ENCODE measurements at regions not wholly inside any gene's neighbourhood (a gene's known extent, or its start where the extent isn't known, plus 50 kb on each side); places are given as distances from the start of the nearest gene placed in this dataset.
A peak's percentile ranks its signal among the peaks of the same experiment; 100 is the strongest.

DNA sequence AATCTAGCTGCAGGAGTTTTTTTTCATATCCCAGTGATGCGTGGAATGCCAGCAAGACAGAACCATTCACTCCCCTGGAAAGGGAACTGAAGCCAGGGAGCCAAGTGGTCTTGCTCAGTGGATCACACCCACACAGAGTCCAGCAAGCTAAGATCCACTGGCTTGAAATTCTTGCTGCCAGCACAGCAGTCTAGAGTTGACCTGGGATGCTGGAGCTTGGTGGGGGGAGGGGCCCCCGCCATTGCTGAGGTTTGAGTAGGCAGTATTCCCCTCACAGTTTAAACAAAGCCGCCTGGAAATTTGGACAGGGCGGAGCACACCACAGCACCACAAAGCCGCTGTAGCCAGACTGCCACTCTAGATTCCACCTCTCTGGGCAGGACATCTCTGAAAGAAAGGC is 86.9 kb upstream of the STXBP6 start:
- H3K4me3 ChIP-seq = no peak overlapping the region
- no peak overlapping the region for H3K27ac ChIP-seq
- H3K27me3 ChIP-seq (replicated peaks; ENCODE audit: insufficient read depth) = no peaks in the 10 kb centered on the region
- intact Hi-C loops (cut with DNase I) = no loop called here
- 77% methylated on average over 5 of the region's 5 CpGs for WGBS
- no peaks in the 10 kb centered on the region for H3K9me3 ChIP-seq
- no peak for TF ChIP-seq POLR2A (IDR thresholded peaks at IDR 0.05)
- TF ChIP-seq, protein P1, sequence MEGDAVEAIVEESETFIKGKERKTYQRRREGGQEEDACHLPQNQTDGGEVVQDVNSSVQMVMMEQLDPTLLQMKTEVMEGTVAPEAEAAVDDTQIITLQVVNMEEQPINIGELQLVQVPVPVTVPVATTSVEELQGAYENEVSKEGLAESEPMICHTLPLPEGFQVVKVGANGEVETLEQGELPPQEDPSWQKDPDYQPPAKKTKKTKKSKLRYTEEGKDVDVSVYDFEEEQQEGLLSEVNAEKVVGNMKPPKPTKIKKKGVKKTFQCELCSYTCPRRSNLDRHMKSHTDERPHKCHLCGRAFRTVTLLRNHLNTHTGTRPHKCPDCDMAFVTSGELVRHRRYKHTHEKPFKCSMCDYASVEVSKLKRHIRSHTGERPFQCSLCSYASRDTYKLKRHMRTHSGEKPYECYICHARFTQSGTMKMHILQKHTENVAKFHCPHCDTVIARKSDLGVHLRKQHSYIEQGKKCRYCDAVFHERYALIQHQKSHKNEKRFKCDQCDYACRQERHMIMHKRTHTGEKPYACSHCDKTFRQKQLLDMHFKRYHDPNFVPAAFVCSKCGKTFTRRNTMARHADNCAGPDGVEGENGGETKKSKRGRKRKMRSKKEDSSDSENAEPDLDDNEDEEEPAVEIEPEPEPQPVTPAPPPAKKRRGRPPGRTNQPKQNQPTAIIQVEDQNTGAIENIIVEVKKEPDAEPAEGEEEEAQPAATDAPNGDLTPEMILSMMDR (IDR thresholded peaks at IDR 0.05) = no peak
- no peak for TF ChIP-seq POLR2AphosphoS5 (IDR thresholded peaks at IDR 0.05)
- DNase-seq (ENCODE audit: low spot score) = no peak
- no peaks in the 10 kb centered on the region for H3K36me3 ChIP-seq
- no peaks in the 10 kb centered on the region for H3K4me1 ChIP-seq (replicated peaks)

DNA sequence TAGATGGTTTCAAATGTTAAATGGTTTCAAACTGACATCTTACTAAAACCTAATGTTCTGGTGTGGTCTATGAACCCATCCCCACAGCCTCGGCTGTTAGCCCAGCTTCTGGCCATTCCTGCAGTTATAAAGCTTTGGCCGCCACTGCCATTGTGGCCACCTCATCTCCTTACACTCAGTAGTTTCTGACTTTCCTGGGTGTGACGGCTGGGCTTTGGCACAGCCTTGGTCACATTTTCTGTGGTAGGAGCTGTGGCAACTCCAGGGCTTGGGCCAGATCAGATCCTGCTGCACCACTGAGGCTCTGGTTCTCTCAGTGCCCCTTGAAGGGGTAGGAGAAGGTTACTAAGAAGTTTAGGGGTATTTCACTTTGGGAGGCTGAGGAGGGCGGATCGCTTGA is 84.2 kb upstream of the STXBP6 start:
- 88% methylated on average over 5 of the region's 5 CpGs for WGBS
- no peak for DNase-seq (ENCODE audit: low spot score)
- no peaks in the 10 kb centered on the region for H3K36me3 ChIP-seq
- no peaks in the 10 kb centered on the region for H3K9me3 ChIP-seq
- intact Hi-C loops (cut with DNase I) = loop anchor here (5.0 kb wide), 3 partner anchors 82 to 397 kb away; partner anchors contain the start of gene STXBP6
- H3K4me3 ChIP-seq = no peak overlapping the region
- H3K4me1 ChIP-seq (replicated peaks) = no peaks in the 10 kb centered on the region
- no peaks in the 10 kb centered on the region for H3K27me3 ChIP-seq (replicated peaks; ENCODE audit: insufficient read depth)
- no peak overlapping the region for H3K27ac ChIP-seq
- TF ChIP-seq POLR2A (IDR thresholded peaks at IDR 0.05) = no peak
- TF ChIP-seq POLR2AphosphoS5 (IDR thresholded peaks at IDR 0.05) = no peak
- TF ChIP-seq, protein P1 (IDR thresholded peaks at IDR 0.05) = no peak

DNA sequence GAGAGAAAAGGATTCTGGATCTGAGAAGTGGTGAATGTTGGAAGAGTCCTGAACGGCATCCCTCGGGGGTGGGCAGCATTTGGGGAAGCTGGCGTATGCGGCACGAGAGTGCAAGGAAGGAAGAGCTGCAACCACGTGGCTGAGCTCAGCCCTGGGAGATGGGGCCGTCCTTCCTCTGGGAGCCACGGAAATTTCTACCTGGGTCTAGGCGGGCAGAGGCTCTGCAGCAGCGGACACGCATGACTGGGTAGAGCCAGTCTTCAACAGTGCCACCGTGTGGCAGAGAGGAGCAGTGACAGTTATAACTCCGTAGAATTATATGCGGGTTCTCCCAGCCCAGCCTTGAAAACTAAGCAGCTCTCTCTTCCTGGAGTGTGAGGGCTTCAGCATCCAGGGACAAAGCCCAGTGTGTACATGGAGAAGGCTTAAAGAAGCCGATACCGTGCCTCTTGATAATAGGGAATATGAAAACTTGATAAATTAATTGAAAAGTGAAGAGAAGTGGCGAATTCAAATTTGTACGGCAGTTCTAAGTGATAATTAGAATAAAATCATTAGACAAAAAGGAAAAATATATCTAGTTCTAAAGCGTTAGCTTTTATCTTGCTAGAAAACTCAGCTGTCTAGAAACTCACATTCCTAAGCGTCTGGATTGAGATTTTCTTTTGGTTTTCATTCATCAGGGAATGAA is 82.9 kb upstream of the STXBP6 start:
- TF ChIP-seq, protein P1 (IDR thresholded peaks at IDR 0.05) = peak; percentile 80 to 92 (median 86)
- TF ChIP-seq POLR2A (IDR thresholded peaks at IDR 0.05) (no peak), POLR2AphosphoS5 (IDR thresholded peaks at IDR 0.05) (peak; percentile 66)
- no peaks in the 10 kb centered on the region for H3K36me3 ChIP-seq
- H3K4me3 ChIP-seq = no peak overlapping the region
- peak; percentile 73 for DNase-seq (ENCODE audit: low spot score)
- WGBS = 28% methylated on average over 20 of the region's 20 CpGs
- H3K9me3 ChIP-seq = no peaks in the 10 kb centered on the region
- H3K27me3 ChIP-seq (replicated peaks; ENCODE audit: insufficient read depth) = no peaks in the 10 kb centered on the region
- no peaks in the 10 kb centered on the region for H3K4me1 ChIP-seq (replicated peaks)
- no peak overlapping the region for H3K27ac ChIP-seq
- intact Hi-C loops (cut with DNase I) = loop anchor here (5.0 kb wide), 3 partner anchors 81 to 396 kb away; partner anchors contain the start of gene STXBP6

DNA sequence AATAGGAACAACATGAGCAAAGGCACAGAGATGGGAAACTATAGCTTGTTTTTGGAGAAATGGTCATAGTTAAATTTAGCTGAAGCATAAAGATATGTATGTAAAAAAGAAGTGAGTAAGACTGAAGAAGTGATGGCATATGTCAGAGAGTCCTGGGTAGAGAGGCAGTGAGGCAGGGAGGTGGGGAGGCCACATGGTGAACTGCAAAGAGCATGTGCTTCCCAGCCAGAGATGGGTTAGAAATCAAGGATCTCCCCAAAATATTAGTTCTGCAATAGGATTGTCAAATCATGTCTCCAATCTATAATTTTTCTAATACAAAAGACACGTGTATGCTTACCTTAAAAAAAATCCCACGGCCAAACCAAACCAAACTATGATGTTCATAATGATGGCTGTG is 82.1 kb upstream of the STXBP6 start:
- no peak for DNase-seq (ENCODE audit: low spot score)
- 89% methylated on average over 2 of the region's 2 CpGs for WGBS
- TF ChIP-seq POLR2A (IDR thresholded peaks at IDR 0.05) (no peak), POLR2AphosphoS5 (IDR thresholded peaks at IDR 0.05) (no peak)
- TF ChIP-seq, protein P1 (IDR thresholded peaks at IDR 0.05) = no peak
- no peaks in the 10 kb centered on the region for H3K27me3 ChIP-seq (replicated peaks; ENCODE audit: insufficient read depth)
- H3K9me3 ChIP-seq = no peaks in the 10 kb centered on the region
- no peak overlapping the region for H3K27ac ChIP-seq
- no peaks in the 10 kb centered on the region for H3K4me1 ChIP-seq (replicated peaks)
- intact Hi-C loops (cut with DNase I) = loop anchor here (5.0 kb wide), 3 partner anchors 80 to 395 kb away; partner anchors contain the start of gene STXBP6
- H3K36me3 ChIP-seq = no peaks in the 10 kb centered on the region
- H3K4me3 ChIP-seq = no peak overlapping the region

DNA sequence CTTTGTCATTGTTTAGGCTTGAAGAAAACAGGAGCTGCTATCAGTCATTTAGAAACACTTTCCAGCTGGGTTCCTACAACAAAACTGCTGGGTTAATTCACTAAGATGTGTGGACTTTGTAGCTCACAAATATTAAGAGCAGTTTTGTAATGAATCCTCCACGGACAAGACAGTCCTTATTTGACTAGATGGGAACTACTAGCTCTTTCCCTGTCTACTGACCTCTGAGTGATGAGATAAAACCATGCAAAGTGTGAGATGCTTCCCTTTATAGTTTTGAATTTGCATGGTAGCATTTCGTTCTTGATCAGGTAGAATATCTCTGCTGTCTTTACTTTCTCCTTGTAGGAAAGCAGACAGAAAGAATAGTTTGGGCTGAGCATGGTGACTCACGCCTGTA is 72.9 kb upstream of the STXBP6 start:
- TF ChIP-seq POLR2AphosphoS5 (IDR thresholded peaks at IDR 0.05) (no peak), POLR2A (IDR thresholded peaks at IDR 0.05) (no peak)
- TF ChIP-seq, protein P1 (IDR thresholded peaks at IDR 0.05) = no peak
- Histone ChIP-seq H3K27ac (no peak overlapping the region), H3K36me3 (no peaks in the 10 kb centered on the region), H3K4me1 (replicated peaks) (no peaks in the 10 kb centered on the region), H3K9me3 (no peaks in the 10 kb centered on the region), H3K27me3 (replicated peaks; ENCODE audit: insufficient read depth) (no peaks in the 10 kb centered on the region), H3K4me3 (no peak overlapping the region)
- intact Hi-C loops (cut with DNase I) = no loop called here
- no peak for DNase-seq (ENCODE audit: low spot score)
- 87% methylated on average over 3 of the region's 3 CpGs for WGBS

Measured in prostate gland (tissue), 2 donors.